COR-L47 (cell line): ENCODE measurements at regions not wholly inside any gene's neighbourhood (a gene's known extent, or its start where the extent isn't known, plus 50 kb on each side); places are given as distances from the start of the nearest gene placed in this dataset.
"Not testable (repeated sequence)": the region's sequence is repeated elsewhere in the genome, so short reads cannot be mapped to it uniquely, and the experiment has no call there.

ENCODE experiments used
- DNase-seq: peaks from one replicate; lab custom pipeline; 2025; lab: John Stamatoyannopoulos, UW

DNA sequence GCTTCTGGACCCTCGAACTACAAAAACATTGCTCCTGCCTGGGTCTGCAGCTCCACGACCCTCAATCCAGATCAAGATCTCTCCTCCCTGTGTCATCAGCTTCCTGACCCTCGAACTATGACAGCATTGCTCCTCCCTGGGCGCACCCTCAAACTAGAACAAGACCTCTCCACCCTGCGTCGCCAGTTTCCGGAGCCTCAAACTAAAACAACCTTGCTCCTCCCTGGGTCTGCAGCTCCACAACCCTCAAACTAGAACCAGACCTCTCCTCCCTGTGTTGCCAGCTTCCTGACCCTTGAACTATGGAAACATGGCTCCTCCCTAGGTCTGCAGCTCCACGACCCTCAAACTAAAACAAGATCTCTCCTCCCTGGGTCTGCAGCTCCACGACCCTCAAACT, 339.7 kb upstream of the SULF2 start:
- DNase-seq, result no peak

DNA sequence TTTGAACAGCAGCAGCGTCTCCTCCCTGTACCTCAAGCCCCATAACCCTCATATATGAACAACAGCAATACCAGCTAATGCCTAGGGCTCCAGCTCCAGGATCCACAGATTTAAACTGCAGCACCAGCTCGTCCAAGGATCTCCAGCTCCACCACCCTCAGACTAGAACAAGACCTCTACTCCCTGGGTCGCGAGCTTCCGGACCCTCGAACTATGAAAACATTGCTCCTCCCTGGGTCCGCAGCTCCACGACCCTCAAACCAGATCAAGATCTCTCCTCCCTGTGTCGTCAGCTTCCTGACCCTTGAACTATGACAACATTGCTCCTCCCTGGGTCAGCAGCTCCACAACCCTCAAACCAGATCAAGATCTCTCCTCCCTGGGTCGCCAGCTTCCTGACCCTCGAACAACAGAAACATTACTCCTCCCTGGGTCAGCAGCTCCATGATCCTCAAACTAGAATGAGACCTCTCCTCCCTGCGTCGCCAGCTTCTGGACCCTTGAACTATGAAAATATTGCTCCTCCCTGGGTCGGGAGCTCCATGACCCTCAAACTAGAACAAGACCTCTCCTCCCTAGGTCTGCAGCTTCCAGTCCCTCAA, 339.0 kb upstream of the SULF2 start:
- DNase-seq, result no peak

DNA sequence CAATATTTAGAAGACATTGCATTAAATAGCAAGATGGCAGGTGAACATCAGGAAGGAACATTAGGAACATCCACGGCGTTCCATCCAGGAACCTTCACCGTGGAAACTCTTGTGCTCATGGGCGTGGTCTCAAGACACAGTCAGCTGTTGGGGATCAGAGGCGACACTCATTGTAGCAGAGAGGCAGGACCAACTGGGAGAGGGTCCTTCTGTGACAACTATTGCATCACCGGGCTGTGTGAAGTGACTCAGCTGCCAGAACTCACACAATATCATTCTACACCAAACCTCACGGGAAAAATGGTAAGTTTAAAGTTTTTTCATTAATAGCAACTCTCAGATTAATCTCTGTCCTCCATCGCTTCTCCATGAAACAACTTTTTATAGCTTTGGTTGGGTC, 334.8 kb upstream of the SULF2 start:
- DNase-seq, result no peak

DNA sequence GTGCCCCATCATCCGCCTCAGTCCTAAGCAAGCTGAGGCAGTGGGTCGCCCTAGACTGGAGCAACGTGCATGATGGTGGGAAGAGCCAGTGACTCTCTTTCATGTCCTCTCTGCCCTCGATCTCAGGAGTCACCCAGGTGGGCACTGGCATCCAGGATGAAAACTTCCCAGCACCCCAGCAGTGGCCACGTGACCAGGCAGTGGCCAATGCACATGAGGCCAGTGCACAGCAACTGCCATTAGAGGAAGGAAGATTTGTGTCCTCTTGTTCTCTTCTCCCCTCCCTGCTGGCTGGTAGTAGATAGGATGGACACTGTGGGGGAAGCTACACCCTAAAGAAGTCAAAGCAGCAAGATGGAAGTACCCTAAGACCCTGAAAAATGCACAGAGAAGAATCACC, 334.1 kb upstream of the SULF2 start:
- DNase-seq, result not testable (repeated sequence)

DNA sequence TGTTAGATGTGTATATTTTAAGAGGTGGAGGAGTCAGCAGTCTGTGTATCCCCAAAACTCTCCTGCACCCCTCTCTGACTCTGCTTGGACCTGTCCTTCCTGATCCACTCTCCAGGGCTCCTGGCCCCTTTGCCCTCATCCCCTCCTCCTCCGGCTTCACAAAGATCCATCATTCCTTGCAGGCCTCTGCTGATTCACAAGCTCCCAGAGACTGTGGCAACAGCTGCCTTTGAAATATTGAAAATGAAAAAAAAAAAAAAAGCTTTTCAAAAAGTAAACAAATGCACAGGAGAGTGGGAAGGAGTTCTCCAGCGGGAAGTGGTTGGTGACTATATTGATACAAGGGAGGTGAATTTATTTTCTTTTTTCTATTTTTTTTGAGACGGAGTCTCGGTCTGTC, 330.2 kb upstream of the SULF2 start:
- no peak for DNase-seq

DNA sequence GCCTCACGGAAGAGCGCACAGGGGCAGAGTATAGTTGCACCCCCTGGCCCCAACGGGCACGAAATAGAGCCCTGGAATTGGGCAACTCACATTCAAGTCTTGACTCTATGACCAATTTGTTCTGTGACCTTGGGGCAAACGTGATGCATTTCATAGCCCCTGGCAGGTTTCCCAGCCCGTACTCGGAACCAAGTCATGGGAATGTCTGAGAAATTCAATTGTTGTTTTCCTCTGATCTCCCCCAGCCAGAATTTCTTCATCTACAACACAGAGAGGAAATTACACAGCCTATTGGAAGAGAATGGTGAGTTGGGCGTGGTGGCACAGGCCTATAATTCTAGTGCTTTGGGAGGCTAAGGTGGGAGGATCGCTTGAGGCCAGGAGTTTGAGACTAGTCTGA, 322.3 kb upstream of the SULF2 start:
- DNase-seq, result no peak

DNA sequence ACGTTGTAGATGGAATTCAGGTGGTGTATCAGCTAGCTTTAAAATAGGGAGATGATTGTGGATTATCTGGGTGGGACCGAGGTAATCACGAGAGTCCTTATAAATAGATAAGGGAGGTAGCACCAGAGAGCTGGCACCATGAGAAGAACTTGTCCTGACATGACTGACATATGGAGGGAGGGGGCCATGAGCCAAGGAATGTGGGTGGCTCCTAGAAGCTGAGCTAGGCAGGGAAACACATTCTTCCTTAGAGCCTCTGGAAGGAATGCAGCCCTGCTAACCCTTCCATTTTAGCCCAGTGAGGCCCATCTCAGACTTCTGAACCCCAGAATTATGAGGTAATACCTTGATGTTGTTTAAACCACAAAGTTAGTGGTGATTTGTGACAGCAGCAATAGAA, 321.1 kb upstream of the SULF2 start:
- no peak for DNase-seq

DNA sequence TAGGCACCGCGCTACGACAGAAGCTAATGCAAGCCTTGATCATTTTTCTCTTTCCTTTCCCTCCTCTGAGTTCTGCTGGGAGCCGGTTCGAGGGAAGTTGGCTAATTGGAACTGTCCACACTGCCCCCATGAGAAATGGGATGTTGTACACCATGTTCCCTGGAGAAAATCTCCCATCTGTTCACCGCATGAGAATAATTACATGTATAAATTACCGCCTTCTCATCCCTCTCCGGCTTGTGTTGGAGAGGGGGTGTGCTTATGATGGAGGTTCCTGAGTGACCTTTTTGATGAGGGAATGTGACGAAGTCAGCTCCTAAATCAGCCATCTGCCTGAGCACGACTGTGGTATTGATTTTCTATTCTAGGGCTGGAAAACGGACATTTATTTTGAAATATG, 320.2 kb upstream of the SULF2 start:
- DNase-seq, result no peak

DNA sequence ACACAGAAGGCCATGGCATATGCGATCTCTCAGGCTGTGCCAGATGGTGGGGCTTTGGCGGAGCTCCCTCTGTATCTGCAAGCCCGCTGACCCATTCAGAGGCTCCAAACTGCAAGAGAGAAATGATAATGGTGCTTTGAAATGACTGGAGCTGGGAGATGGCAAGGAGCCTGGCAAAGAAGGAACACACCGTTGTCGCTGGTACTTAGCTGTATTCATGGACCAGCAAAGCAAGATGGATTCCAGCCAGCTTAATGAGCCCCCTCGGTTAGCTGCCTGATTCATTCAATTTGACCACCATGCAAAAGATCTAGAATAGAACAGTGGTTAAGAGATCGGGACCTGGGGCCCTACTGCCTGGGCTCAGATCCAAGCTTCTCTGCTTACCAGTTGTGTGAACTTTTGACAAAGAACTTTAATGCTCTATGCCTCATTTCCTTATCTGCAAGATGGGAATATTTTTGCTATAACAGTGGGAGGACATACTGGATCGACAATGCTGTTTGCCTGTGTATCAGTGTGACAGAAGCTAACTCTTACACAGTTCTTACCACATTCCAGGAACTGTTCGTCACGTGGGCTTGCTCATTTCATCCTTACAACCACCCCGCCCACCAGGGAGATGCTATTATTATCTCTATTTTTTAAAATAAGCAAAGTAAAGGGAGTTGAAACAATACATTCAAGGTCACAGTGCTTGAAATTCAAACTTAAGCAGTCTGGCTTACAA, 317.8 kb upstream of the SULF2 start:
- DNase-seq, result no peak

DNA sequence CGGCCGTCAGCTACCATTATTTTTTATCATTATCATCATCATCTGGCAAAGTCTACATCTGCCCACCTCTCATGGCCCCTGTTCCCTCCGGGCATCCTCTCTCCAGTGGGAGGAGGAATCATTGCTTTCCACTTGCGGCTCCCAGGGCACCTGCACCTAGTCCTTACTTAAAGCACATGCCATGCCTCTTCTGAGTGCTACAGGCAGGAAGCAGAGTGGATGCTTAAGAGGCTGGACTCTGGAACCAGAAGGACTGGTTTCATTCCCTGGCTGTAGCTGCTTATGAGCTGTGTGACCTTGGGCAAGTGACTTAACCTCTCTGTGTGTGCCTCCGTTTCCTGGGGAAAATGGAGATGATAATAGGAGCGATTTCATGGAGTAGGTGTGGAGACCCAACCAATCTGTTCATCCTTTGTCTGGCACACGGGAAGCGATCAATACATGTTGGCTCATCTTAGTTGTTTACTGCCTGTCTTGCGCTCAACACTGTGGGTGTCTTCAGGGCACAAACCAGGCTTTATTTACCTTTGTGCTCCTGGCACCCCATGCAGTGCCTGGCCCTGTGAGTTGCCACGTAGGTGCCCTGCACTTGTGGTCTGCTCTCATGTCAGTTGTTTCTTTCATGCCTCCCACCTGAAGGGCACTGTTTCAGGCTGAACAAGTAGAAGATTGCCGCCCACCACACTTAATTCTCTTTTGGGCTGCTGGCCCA, 317.0 kb upstream of the SULF2 start:
- no peak for DNase-seq

DNA sequence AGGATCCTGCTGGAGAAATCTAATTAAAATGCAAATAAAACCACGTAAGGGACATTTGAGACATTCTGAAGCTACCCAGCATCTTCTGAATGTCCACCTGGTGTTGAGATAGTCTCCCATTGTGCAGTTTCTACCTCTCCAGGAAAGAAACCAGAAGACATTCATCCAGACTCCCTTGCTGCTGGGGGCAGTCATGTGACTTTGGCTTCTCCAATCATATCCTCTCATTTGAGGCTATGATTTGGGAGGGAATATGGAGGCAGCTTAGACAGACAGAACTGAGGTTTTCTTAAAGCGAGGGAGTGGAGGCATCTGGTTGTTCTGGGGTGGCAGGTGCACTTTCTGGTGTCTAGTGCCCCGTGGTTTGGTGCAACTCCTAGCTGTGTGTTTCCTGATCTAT, 315.2 kb upstream of the SULF2 start:
- no peak for DNase-seq

DNA sequence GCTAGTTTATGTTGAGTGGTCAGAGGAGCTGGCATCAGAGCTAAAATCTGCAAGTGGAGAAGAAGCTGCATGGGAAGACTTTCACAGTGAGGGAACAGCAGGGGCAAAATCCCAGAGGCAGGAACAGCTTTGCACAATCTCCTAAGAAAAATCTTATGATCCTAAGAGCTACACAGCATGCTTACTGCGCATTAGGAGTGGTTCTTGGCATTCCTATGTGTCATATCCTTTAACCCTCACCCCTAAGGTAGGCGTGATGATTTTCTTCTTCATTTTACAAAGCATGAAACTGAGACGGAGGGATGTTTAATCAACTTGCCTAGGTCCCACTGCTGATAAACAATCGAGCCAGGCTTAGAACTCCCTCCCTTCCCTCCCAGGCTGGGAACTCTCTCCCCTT, 313.6 kb upstream of the SULF2 start:
- DNase-seq, result no peak

DNA sequence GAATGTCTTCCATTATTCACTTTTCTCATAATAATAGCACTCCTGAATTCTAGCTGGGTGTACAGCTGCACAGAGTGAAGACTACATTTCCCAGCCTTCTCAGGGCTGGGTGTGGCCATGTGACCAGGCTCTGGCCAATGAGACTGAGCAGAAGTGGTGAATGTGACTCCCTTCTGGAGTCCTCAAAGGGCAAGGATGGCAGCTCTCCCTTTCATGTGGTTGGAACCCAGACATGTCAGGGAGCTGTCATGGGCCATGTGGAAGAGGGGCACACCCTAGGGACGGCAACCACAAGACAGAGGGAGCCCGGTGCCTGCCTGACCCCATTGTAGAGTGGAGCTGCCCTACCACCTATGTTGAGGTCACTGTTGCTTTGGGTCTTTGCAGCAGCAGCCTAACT, 312.8 kb upstream of the SULF2 start:
- DNase-seq, result no peak

DNA sequence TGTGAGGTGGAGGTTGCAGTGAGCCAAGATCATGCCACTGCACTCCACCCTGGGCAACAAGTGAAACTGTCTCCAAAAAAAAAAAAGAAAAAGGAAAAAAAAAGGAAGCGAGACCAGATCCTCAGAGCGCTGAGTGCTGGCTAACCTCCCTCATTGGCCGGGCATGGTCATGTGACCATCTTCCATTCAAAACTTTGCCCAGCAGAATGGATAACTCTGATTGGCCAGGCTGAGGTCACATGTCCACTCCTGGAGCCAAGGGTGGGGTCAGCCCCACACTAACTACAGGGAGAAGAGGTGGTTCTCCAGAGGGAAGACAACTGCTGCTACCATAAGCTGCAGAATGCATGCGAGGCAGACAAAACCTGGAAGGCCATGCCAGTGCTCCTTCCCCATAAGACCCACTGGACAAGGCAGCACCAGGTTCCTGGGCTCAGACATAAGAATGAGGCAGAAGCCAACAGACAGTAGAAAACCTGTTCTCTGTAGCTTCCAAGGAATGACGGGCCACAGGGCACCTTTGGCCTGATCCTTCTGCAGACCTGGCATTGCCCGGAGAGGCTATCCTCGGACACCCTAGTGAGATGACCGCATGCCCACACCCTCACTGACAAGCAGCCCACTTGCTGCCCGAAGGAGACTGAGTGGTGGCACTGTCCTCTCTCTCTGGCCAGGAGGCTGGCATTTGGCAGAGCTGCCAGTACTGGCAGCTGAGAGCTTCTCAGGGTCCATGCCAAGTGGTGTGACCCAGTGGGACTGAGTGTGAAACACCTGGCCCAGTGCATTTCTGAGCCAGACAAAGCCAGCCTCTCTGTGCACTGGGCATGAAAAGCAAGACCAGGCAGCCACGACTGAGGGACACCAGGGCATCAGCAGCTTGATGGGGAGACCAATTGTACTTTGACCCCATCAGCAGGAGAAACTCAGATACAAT, 311.9 kb upstream of the SULF2 start:
- no peak for DNase-seq

DNA sequence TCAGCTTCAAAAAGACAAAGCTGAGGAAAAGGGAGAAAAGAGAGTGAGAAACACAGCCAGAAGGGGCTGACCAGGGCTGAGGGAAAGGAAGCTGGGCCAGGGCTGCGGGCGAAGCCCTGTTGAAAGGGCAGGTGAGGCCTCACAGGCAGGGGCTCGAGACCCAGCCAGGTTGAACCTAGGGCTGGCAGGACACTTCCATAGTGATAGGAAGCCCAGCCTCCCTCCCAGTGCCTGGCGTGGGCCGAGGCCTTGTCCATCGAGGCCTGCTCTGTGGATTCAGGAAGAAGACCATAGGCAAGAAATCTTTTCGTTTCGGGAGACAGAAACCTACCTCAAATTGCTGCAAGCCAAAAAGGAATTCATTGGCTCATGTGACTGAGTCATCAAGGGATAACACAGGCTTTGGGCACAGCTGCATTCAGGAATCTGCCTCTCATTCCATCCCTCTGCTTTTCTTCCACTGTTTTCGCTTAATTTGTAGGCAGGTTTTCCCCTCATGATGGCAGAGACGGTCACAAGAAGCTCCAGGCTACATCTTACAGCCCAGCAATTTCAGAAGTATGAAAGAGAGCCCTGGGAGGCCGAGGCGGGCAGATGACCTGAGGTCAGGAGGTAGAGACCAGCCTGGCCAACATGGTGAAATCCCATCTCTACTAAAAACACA, 311.1 kb upstream of the SULF2 start:
- DNase-seq, result no peak

DNA sequence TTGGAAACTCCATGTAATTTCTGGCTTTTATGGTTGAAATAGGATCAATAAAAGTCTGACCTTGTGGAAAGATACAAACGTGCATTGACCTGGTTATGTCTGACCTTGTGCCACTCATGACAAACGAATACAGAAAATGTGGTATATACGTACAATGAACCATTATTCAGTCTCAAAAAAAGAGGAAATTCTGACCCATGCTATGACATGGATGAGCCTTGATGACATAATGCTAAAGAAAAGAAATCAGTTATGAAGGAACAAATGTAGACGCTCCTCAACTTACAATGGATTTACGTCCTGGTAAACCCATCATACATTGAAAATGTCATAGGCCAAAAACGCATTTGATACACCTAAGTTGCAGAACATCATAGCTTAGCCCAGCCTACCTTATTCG, 309.7 kb upstream of the SULF2 start:
- no peak for DNase-seq

DNA sequence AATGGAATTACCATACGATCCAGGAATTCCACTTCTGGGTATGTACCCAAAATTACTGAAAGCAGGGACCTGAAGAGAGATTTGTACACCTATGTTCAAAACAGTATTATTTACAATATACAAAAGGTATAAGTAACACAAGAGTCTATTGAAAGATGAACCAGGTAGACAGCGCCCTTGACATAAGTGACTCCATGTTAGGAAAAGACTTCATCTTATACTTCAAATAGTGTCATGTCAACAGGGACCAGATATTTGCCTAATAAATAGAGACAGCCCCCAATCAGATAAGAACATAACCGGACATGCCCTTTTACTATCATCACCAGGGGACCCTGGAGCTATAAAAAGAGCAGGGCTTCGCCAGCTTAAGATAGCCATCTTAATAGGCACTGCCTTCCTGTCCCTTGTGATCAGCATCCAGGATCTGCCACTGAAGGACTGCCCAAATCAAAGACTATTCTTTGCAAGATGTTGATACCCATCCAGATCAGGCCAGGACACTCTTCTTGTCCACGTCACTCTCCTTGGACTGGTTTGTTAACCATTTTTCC, 309.0 kb upstream of the SULF2 start:
- no peak for DNase-seq

DNA sequence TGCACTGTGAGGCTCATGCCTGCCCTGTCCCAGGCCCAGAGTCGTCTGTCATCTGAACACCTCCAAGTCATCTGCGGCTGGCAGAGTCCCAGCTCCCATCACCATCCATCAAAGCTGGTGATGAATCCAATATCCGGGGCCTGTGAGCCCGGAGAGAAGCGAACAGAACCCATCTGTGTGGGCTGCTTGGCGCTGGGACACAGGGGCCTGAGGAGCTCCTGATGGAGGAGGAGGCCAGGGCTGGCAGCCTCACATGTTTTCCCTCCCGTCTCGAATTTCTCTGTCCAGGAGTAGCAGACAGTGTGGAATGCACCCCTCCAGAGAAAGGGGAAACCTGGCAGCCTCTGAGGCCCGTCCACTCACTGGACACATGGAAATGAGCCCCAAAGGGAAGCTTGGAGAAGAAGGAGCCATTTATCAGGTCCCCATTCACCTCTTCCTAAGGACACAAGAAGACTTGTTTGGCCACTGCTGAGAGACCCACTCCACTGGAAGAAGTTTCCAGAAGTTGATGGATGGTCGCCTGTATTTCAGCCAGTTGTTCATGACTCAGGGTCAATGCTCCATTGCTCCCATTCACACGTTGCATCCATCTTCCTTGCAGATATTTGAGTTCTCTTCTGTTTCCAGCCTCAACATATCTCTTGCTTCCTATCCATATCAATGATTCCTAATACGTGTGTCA, 307.5 kb upstream of the SULF2 start:
- DNase-seq, result no peak

DNA sequence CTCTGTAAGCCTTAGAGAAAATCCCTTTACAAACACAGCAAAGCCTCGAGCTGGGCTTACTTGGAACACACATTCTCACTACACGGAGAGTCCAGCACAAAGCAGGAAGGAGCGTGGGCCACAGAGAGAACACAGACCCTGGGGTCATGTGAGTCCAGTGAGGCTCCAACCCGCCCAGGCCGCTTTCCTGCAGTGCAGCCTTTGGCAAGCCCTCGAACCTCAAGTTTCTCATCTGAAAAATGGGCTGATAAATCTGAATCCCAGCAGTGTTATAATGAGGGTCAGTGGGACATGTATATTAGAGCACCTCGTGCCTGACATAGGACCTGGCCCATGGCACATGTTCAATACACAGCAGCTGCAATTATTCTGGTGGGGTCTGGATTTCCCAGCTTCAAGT, 305.5 kb upstream of the SULF2 start:
- no peak for DNase-seq

DNA sequence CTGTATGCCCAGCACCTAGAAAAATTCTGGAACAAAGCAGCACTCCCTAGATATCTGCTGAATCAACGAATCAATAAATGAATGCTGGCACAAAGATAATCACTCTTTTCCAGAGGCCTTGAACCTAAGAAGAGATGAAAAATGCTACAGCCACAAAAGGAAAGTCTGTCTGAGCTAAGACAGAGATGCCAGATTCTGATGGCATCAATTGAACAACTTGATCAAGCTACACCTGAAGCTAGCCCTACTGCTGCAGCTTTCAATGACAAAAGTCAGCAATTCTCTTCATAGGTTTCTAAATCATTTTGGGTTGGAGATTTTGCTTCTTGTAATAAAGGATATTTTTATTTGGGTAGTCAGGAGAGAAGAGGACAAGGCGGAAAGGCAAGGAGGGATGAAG, 305.0 kb upstream of the SULF2 start:
- no peak for DNase-seq

DNA sequence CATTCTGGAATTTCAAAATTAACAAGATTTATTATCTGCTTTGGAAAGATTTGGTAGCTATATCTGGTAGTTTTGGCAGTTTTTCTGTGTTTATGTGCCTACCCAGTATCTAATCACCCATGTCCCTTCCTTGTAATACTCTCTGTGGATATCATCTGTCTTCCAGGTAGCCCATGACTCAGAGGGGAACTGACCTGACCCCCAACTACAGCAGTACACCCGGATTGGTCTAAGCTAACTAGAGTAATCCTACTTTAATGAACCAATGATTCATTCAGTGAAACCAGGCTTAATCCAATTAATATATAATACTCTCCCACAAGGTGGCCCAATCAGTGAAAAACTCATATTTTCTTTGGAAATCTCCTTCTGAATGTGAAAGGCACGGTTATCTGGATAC, 295.3 kb upstream of the SULF2 start:
- DNase-seq, result no peak
